Loucy (cell line): ENCODE measurements at regions not wholly inside any gene's neighbourhood (a gene's known extent, or its start where the extent isn't known, plus 50 kb on each side); places are given as distances from the start of the nearest gene placed in this dataset.

ENCODE experiments used
- H2AFZ ChIP-seq: fragments of 200-600 bp; sonication (generic); 2 replicates; pipeline ENCODE4 v1.6.0; 2016; ENCODE audit warnings: antibody characterized with exemption, mild to moderate bottlenecking, low read length, moderate library complexity
- H3F3A ChIP-seq: fragments of 200-600 bp; 2 replicates; pipeline ENCODE4 v1.6.0; 2016; ENCODE audit warnings: antibody characterized with exemption, low read depth, mild to moderate bottlenecking
- H3K27me3 ChIP-seq: fragments of 200-600 bp; sonication (generic); 2 replicates; pipeline ENCODE4 v1.6.1; 2014; ENCODE audit warnings: low read length, mild to moderate bottlenecking; ENCODE audit not compliant: insufficient read depth, poor library complexity, severe bottlenecking
- H3K36me3 ChIP-seq: fragments of 200-600 bp; sonication (generic); 2 replicates; pipeline ENCODE4 v1.6.1; 2016; ENCODE audit warnings: low read length; ENCODE audit not compliant: insufficient read depth
- H3K4me1 ChIP-seq: fragments of 200-600 bp; sonication (generic); 2 replicates; pipeline ENCODE4 v1.5.1; 2014; ENCODE audit warnings: low read length, mild to moderate bottlenecking; ENCODE audit not compliant: insufficient read depth, poor library complexity, severe bottlenecking
- H3K4me2 ChIP-seq: fragments of 200-600 bp; sonication (generic); 2 replicates; pipeline ENCODE4 v1.6.0; 2014; ENCODE audit warnings: antibody characterized with exemption, low read length, low read depth, mild to moderate bottlenecking; ENCODE audit not compliant: poor library complexity, severe bottlenecking
- H3K4me3 ChIP-seq: fragments of 200-600 bp; sonication (generic); 2 replicates; pipeline ENCODE4 v1.5.1; 2014; ENCODE audit warnings: low read length, mild to moderate bottlenecking, mixed read lengths; ENCODE audit not compliant: poor library complexity, severe bottlenecking
- H3K79me2 ChIP-seq: fragments of 200-600 bp; sonication (generic); 2 replicates; pipeline ENCODE4 v1.6.1; 2014; ENCODE audit warnings: low read length; ENCODE audit not compliant: insufficient read depth
- H3K9ac ChIP-seq: fragments of 200-600 bp; sonication (generic); 2 replicates; pipeline ENCODE4 v1.6.0; 2014; ENCODE audit warnings: mild to moderate bottlenecking, low read depth, low read length, moderate library complexity; ENCODE audit not compliant: poor library complexity, severe bottlenecking
- H3K9me2 ChIP-seq: fragments of 200-600 bp; sonication (generic); replicated peaks from 2 replicates; pipeline ENCODE4 v1.6.1; 2016; ENCODE audit warnings: low read depth, low read length, mixed read lengths
- H3K9me3 ChIP-seq: fragments of 200-600 bp; sonication (generic); 2 replicates; pipeline ENCODE4 v1.6.1; 2014; ENCODE audit warnings: mild to moderate bottlenecking, antibody characterized with exemption, low read length, low read depth; ENCODE audit not compliant: insufficient read depth
- H4K20me1 ChIP-seq: fragments of 200-600 bp; sonication (generic); 2 replicates; pipeline ENCODE4 v1.6.0; 2014; ENCODE audit warnings: antibody characterized with exemption, low read length, mild to moderate bottlenecking; ENCODE audit not compliant: insufficient read depth, poor library complexity, severe bottlenecking
- CTCF ChIP-seq: fragments of 200-600 bp; sonication (generic); conservative IDR thresholded peaks from 2 replicates; pipeline ENCODE4 v1.5.1; 2014; ENCODE audit warnings: mild to moderate bottlenecking, antibody characterized with exemption, low read length
- EZH2phosphoT487 ChIP-seq: fragments of 200-600 bp; IDR thresholded peaks from 2 replicates; pipeline ENCODE4 v1.6.1; 2018; ENCODE audit warnings: antibody characterized with exemption, mild to moderate bottlenecking, moderate library complexity, borderline replicate concordance

GRCh38 chr3:94896994-94897393, 834.1 kb downstream of the NSUN3 start:
- TF ChIP-seq CTCF: no peak
- no peak for TF ChIP-seq EZH2phosphoT487
- Histone ChIP-seq H3K9me2 (no peaks in the 10 kb centered on the region), H3F3A (no peaks in the 10 kb centered on the region), H3K36me3 (no peaks in the 10 kb centered on the region), H3K4me2 (no peak overlapping the region), H3K4me1 (no peaks in the 10 kb centered on the region), H4K20me1 (no peaks in the 10 kb centered on the region), H3K9me3 (no peaks in the 10 kb centered on the region), H3K27me3 (no peaks in the 10 kb centered on the region), H2AFZ (no peak overlapping the region), H3K4me3 (no peak overlapping the region), H3K9ac (no peak overlapping the region), H3K79me2 (no peaks in the 10 kb centered on the region)

DNA sequence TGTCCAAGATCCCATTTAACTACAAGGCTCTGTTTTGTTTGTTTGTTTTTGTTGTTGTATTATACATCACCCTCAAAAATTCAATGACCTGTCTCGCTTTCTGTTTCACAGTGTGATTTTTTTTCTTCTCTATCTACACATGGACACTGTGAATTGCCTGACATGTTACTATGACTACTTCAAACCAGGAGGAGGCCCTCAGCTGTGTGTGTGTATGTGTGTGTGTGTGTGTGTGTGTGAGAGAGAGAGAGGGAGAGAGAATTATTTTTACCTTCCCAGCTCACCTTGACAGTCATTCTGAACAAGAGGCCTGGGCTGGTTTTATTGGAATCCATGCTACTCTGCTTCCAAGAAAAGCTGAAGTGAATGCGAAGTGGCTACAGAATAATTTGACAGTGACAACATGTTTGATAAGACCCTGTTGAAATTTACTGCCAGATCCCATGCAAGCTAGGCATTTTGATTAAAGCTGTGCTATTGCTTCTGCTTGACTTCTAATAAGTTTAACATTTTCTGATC, 841.4 kb downstream of the NSUN3 start:
- H3K9me3 ChIP-seq: no peaks in the 10 kb centered on the region
- H3K79me2 ChIP-seq: no peaks in the 10 kb centered on the region
- no peak for TF ChIP-seq CTCF
- no peak for TF ChIP-seq EZH2phosphoT487
- no peaks in the 10 kb centered on the region for H3K9me2 ChIP-seq
- no peaks in the 10 kb centered on the region for H4K20me1 ChIP-seq
- H3F3A ChIP-seq: no peaks in the 10 kb centered on the region
- no peaks in the 10 kb centered on the region for H3K27me3 ChIP-seq
- H3K4me1 ChIP-seq: no peaks in the 10 kb centered on the region
- no peak overlapping the region for H3K4me2 ChIP-seq
- H3K4me3 ChIP-seq: no peak overlapping the region
- no peak overlapping the region for H2AFZ ChIP-seq
- no peak overlapping the region for H3K9ac ChIP-seq
- H3K36me3 ChIP-seq: no peaks in the 10 kb centered on the region

DNA sequence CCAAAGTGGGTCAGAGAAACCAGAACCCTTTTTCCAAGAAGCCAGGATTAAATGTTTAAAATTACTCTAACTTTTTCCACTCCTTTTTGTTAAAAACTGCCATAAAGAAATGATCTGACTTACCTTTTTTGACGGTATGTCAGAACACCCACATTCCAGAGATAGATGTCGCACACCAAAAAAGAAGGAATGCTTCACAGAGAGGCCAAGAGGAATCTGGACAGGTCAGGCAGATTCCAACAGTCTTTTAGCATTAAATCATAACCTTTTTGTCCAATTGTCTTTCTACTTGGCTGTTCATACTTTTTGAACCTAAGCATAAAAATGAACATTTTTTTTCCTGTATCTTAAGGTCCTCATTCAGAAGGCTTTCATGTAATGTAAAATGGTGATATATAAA, 846.9 kb downstream of the NSUN3 start:
- TF ChIP-seq CTCF: no peak
- no peak for TF ChIP-seq EZH2phosphoT487
- no peak overlapping the region for H3K4me2 ChIP-seq
- H2AFZ ChIP-seq: no peak overlapping the region
- H3F3A ChIP-seq: no peaks in the 10 kb centered on the region
- no peaks in the 10 kb centered on the region for H3K27me3 ChIP-seq
- H4K20me1 ChIP-seq: no peaks in the 10 kb centered on the region
- no peaks in the 10 kb centered on the region for H3K4me1 ChIP-seq
- H3K9ac ChIP-seq: no peak overlapping the region
- H3K4me3 ChIP-seq: no peak overlapping the region
- H3K36me3 ChIP-seq: no peaks in the 10 kb centered on the region
- H3K79me2 ChIP-seq: no peaks in the 10 kb centered on the region
- H3K9me2 ChIP-seq: no peaks in the 10 kb centered on the region
- H3K9me3 ChIP-seq: no peaks in the 10 kb centered on the region
